WTC11 (cell line): ENCODE measurements at regions not wholly inside any gene's neighbourhood (a gene's known extent, or its start where the extent isn't known, plus 50 kb on each side); places are given as distances from the start of the nearest gene placed in this dataset.

Source experiments
- ATAC-seq: fragments of 200-7000 bp; cut with Tn5 transposase; 2 replicates; pipeline ENCODE4 v1.10.0; 2021; ENCODE audit warnings: mild to moderate bottlenecking, moderate library complexity
- CTCF ChIA-PET: fragments of 300-600 bp; sonication (Branson Sonifier 250); formaldehyde crosslinking; loops from one replicate; lab custom pipeline; 2021; ENCODE audit warnings: antibody characterized with exemption; lab: Charles Lee
- POLR2A ChIA-PET: fragments of 350-600 bp; sonication (Branson Sonifier 250); formaldehyde crosslinking; loops from one replicate; lab custom pipeline; 2021; ENCODE audit warnings: antibody characterized with exemption; lab: Charles Lee
- DNase-seq: peaks from one replicate; pipeline ENCODE4 v3.0.0; 2021; ENCODE audit warnings: low spot score
- H3K27ac Mint-ChIP-seq: 2 replicates; pipeline ENCODE4 v1.8.0; 2021; ENCODE audit warnings: mixed read lengths
- H3K27me3 Mint-ChIP-seq: 2 replicates; pipeline ENCODE4 v1.8.0; 2021; ENCODE audit warnings: low read depth, mild to moderate bottlenecking, moderate library complexity, mixed read lengths
- H3K36me3 Mint-ChIP-seq: 2 replicates; pipeline ENCODE4 v1.8.0; 2021; ENCODE audit warnings: mixed read lengths
- H3K4me1 Mint-ChIP-seq: 2 replicates; pipeline ENCODE4 v1.8.0; 2022; ENCODE audit warnings: mixed read lengths
- H3K4me3 Mint-ChIP-seq: 2 replicates; pipeline ENCODE4 v1.8.0; 2021; ENCODE audit warnings: mild to moderate bottlenecking, moderate library complexity, mixed read lengths
- H3K9me3 Mint-ChIP-seq: 2 replicates; pipeline ENCODE4 v1.8.0; 2021; ENCODE audit warnings: mixed read lengths
- ATF1 ChIP-seq: sonication (generic); formaldehyde crosslinking; IDR thresholded peaks from 2 replicates; pipeline ENCODE4 v1.8.1; 2023; ENCODE audit warnings: mild to moderate bottlenecking, moderate library complexity, missing genetic modification reagents
- ELF4 ChIP-seq: sonication (generic); formaldehyde crosslinking; IDR thresholded peaks from 2 replicates; pipeline ENCODE4 v1.8.1; 2022; ENCODE audit warnings: low read depth, mild to moderate bottlenecking, moderate library complexity, missing genetic modification reagents
- EMX1 ChIP-seq: fragments of 250-450 bp; sonication (Bioruptor Pico); IDR thresholded peaks from 2 replicates; pipeline ENCODE4 v1.8.0; 2021; ENCODE audit warnings: mild to moderate bottlenecking
- ETV6 ChIP-seq: sonication (generic); formaldehyde crosslinking; IDR thresholded peaks from 2 replicates; pipeline ENCODE4 v1.8.1; 2022; ENCODE audit warnings: mild to moderate bottlenecking, missing genetic modification reagents
- GRHL2 ChIP-seq: fragments of 250-450 bp; sonication (Bioruptor Pico); IDR thresholded peaks from 2 replicates; pipeline ENCODE4 v1.8.0; 2022; ENCODE audit warnings: mild to moderate bottlenecking, moderate library complexity; ENCODE audit not compliant: insufficient replicate concordance, severe bottlenecking
- GTF2I ChIP-seq: fragments of 250-450 bp; sonication (Bioruptor Pico); conservative IDR thresholded peaks from 2 replicates; pipeline ENCODE4 v1.4.0; 2021; ENCODE audit warnings: mild to moderate bottlenecking
- HMGA2 ChIP-seq: fragments of 250-450 bp; sonication (Bioruptor Pico); IDR thresholded peaks from 2 replicates; pipeline ENCODE4 v1.4.0; 2021; ENCODE audit warnings: mild to moderate bottlenecking, moderate library complexity
- JUN ChIP-seq: sonication (generic); formaldehyde crosslinking; IDR thresholded peaks from 2 replicates; pipeline ENCODE4 v1.8.0; 2023; ENCODE audit warnings: mild to moderate bottlenecking, missing genetic modification reagents
- MAX ChIP-seq: sonication (generic); formaldehyde crosslinking; IDR thresholded peaks from 2 replicates; pipeline ENCODE4 v1.8.0; 2022; ENCODE audit warnings: mild to moderate bottlenecking, missing genetic modification reagents
- MYBL2 ChIP-seq: sonication (generic); formaldehyde crosslinking; IDR thresholded peaks from 2 replicates; pipeline ENCODE4 v1.8.1; 2023; ENCODE audit warnings: mild to moderate bottlenecking, moderate library complexity, missing genetic modification reagents
- NFYB ChIP-seq: sonication (generic); formaldehyde crosslinking; conservative IDR thresholded peaks from 2 replicates; pipeline ENCODE4 v1.8.0; 2022; ENCODE audit warnings: low read depth, missing genetic modification reagents
- OVOL2 ChIP-seq: fragments of 250-450 bp; sonication (Bioruptor Pico); IDR thresholded peaks from 2 replicates; pipeline ENCODE4 v1.9.0; 2021; ENCODE audit warnings: mild to moderate bottlenecking, borderline replicate concordance
- RORB ChIP-seq: fragments of 250-450 bp; sonication (Bioruptor Pico); IDR thresholded peaks from 2 replicates; pipeline ENCODE4 v1.9.0; 2021; ENCODE audit warnings: mild to moderate bottlenecking
- SMAD4 ChIP-seq: sonication (generic); formaldehyde crosslinking; IDR thresholded peaks from 2 replicates; pipeline ENCODE4 v1.8.0; 2022; ENCODE audit warnings: mild to moderate bottlenecking, missing genetic modification reagents
- TEAD4 ChIP-seq: sonication (generic); formaldehyde crosslinking; IDR thresholded peaks from 2 replicates; pipeline ENCODE4 v1.8.0; 2022; ENCODE audit warnings: mild to moderate bottlenecking, missing genetic modification reagents
- TP53 ChIP-seq: sonication (generic); formaldehyde crosslinking; IDR thresholded peaks from 2 replicates; pipeline ENCODE4 v1.8.1; 2023; ENCODE audit warnings: mild to moderate bottlenecking, missing genetic modification reagents
- USF2 ChIP-seq: sonication (generic); formaldehyde crosslinking; IDR thresholded peaks from 2 replicates; pipeline ENCODE4 v1.8.1; 2023; ENCODE audit warnings: mild to moderate bottlenecking, missing genetic modification reagents, moderate library complexity
- ZNF232 ChIP-seq: sonication (generic); formaldehyde crosslinking; IDR thresholded peaks from 2 replicates; pipeline ENCODE4 v1.8.0; 2022; ENCODE audit warnings: mild to moderate bottlenecking, missing genetic modification reagents
- ZNF263 ChIP-seq: sonication (generic); formaldehyde crosslinking; IDR thresholded peaks from 2 replicates; pipeline ENCODE4 v1.8.1; 2022; ENCODE audit warnings: low read depth, mild to moderate bottlenecking, moderate library complexity, missing genetic modification reagents
- ZNF317 ChIP-seq: sonication (generic); formaldehyde crosslinking; IDR thresholded peaks from 2 replicates; pipeline ENCODE4 v1.8.1; 2023; ENCODE audit warnings: low read depth, mild to moderate bottlenecking, moderate library complexity, missing genetic modification reagents, borderline replicate concordance
- ZNF396 ChIP-seq: fragments of 250-450 bp; sonication (Bioruptor Pico); IDR thresholded peaks from 2 replicates; pipeline ENCODE4 v1.8.0; 2021; ENCODE audit warnings: mild to moderate bottlenecking, moderate library complexity, borderline replicate concordance
- ZNF423 ChIP-seq: fragments of 250-450 bp; sonication (Bioruptor Pico); IDR thresholded peaks from 2 replicates; pipeline ENCODE4 v2.1.2; 2022; ENCODE audit warnings: mild to moderate bottlenecking, moderate library complexity
- TF ChIP-seq, protein P1 (sequence below): fragments of 200-600 bp; IDR thresholded peaks from 2 replicates; pipeline ENCODE4 v1.8.0; 2022; ENCODE audit warnings: antibody characterized with exemption
- TF ChIP-seq, protein P2 (sequence below): sonication (generic); formaldehyde crosslinking; IDR thresholded peaks from 2 replicates; pipeline ENCODE4 v1.8.0; 2023; ENCODE audit warnings: missing genetic modification reagents
- TF ChIP-seq, protein P3 (sequence below): sonication (generic); formaldehyde crosslinking; IDR thresholded peaks from 2 replicates; pipeline ENCODE4 v1.8.0; 2023; ENCODE audit warnings: missing genetic modification reagents, mild to moderate bottlenecking, borderline replicate concordance

DNA sequence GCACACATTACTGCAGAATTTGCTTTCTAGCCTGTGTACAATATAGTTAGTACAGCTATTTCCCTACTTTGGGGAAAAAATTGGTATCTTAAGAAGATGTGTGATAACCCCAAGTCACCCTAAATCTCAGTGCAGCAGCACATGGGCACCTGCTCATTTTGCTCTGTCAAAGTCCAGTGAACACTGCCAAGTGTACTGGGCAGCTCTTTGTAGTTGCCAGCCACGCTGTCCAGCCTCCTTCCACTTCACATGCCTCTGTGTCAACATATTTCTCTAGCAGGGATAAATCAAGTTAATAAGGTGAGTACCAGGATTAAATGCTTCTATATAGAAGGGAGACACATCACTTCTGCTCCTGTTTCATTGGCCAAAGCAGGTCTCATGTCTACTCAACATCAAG, 87.1 kb upstream of the CDC14C start:
- CTCF ChIA-PET, result no interaction called here
- Mint-ChIP-seq H3K27ac (no peak overlapping the region), H3K4me1 (no peaks in the 10 kb centered on the region), H3K4me3 (no peak overlapping the region), H3K27me3 (no peaks in the 10 kb centered on the region), H3K9me3 (peaks cover 7% of the 10 kb centered on the region), H3K36me3 (no peaks in the 10 kb centered on the region)
- TF ChIP-seq RORB, result no peak
- no peak for TF ChIP-seq TP53 (CRISPR knock-in tag)
- no peak for TF ChIP-seq GTF2I (CRISPR knock-in tag)
- no peak for TF ChIP-seq ZNF423 (CRISPR knock-in tag)
- TF ChIP-seq, protein P1, sequence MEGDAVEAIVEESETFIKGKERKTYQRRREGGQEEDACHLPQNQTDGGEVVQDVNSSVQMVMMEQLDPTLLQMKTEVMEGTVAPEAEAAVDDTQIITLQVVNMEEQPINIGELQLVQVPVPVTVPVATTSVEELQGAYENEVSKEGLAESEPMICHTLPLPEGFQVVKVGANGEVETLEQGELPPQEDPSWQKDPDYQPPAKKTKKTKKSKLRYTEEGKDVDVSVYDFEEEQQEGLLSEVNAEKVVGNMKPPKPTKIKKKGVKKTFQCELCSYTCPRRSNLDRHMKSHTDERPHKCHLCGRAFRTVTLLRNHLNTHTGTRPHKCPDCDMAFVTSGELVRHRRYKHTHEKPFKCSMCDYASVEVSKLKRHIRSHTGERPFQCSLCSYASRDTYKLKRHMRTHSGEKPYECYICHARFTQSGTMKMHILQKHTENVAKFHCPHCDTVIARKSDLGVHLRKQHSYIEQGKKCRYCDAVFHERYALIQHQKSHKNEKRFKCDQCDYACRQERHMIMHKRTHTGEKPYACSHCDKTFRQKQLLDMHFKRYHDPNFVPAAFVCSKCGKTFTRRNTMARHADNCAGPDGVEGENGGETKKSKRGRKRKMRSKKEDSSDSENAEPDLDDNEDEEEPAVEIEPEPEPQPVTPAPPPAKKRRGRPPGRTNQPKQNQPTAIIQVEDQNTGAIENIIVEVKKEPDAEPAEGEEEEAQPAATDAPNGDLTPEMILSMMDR, result no peak
- no peak for TF ChIP-seq JUN
- TF ChIP-seq OVOL2 (CRISPR knock-in tag), result no peak
- TF ChIP-seq ELF4 (CRISPR knock-in tag), result no peak
- DNase-seq (no peak), ATAC-seq (no peak)
- POLR2A ChIA-PET, result no interaction called here

DNA sequence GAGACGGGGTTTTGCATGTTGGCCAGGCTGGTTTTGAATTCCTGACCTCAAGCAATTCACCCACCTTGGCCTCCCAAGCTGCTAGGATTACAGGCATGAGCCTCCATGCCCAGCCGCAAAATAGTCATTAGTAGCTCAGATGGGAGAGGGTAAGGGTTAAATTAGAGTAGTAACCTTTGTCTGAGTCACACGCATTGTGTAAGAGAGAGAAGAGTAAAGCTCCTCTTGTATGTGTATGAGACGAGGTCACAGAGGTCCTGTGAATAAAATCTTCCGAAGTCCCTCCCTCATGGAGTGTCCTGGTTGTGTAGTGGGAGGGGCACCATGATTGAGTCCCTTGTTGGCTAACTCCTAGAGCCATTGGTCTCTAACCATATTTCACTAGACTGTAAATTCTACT, 85.2 kb upstream of the CDC14C start:
- Mint-ChIP-seq H3K36me3 (no peaks in the 10 kb centered on the region), H3K4me1 (no peaks in the 10 kb centered on the region), H3K9me3 (peaks cover 11% of the 10 kb centered on the region), H3K27ac (no peak overlapping the region), H3K27me3 (no peaks in the 10 kb centered on the region), H3K4me3 (no peak overlapping the region)
- CTCF ChIA-PET, result no interaction called here
- POLR2A ChIA-PET, result no interaction called here
- no peak for DNase-seq
- ATAC-seq, result no peak
- TF ChIP-seq TEAD4 (CRISPR knock-in tag), result no peak
- TF ChIP-seq SMAD4 (CRISPR knock-in tag), result no peak
- TF ChIP-seq EMX1 (CRISPR knock-in tag), result no peak
- TF ChIP-seq JUN, result no peak
- no peak for TF ChIP-seq USF2 (CRISPR knock-in tag)
- no peak for TF ChIP-seq ZNF317 (CRISPR knock-in tag)
- no peak for TF ChIP-seq ZNF263 (CRISPR knock-in tag)
- TF ChIP-seq MAX (CRISPR knock-in tag), result no peak
- TF ChIP-seq ATF1, result no peak

- CTCF ChIA-PET, result no interaction called here
- TF ChIP-seq, protein P2, sequence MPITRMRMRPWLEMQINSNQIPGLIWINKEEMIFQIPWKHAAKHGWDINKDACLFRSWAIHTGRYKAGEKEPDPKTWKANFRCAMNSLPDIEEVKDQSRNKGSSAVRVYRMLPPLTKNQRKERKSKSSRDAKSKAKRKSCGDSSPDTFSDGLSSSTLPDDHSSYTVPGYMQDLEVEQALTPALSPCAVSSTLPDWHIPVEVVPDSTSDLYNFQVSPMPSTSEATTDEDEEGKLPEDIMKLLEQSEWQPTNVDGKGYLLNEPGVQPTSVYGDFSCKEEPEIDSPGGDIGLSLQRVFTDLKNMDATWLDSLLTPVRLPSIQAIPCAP (CRISPR knock-in tag), result no peak
- TF ChIP-seq, protein P3, sequence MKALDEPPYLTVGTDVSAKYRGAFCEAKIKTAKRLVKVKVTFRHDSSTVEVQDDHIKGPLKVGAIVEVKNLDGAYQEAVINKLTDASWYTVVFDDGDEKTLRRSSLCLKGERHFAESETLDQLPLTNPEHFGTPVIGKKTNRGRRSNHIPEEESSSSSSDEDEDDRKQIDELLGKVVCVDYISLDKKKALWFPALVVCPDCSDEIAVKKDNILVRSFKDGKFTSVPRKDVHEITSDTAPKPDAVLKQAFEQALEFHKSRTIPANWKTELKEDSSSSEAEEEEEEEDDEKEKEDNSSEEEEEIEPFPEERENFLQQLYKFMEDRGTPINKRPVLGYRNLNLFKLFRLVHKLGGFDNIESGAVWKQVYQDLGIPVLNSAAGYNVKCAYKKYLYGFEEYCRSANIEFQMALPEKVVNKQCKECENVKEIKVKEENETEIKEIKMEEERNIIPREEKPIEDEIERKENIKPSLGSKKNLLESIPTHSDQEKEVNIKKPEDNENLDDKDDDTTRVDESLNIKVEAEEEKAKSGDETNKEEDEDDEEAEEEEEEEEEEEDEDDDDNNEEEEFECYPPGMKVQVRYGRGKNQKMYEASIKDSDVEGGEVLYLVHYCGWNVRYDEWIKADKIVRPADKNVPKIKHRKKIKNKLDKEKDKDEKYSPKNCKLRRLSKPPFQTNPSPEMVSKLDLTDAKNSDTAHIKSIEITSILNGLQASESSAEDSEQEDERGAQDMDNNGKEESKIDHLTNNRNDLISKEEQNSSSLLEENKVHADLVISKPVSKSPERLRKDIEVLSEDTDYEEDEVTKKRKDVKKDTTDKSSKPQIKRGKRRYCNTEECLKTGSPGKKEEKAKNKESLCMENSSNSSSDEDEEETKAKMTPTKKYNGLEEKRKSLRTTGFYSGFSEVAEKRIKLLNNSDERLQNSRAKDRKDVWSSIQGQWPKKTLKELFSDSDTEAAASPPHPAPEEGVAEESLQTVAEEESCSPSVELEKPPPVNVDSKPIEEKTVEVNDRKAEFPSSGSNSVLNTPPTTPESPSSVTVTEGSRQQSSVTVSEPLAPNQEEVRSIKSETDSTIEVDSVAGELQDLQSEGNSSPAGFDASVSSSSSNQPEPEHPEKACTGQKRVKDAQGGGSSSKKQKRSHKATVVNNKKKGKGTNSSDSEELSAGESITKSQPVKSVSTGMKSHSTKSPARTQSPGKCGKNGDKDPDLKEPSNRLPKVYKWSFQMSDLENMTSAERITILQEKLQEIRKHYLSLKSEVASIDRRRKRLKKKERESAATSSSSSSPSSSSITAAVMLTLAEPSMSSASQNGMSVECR, result no peak
- TF ChIP-seq ZNF396 (CRISPR knock-in tag), result no peak
- TF ChIP-seq ZNF423 (CRISPR knock-in tag), result no peak
- no peak for TF ChIP-seq ETV6 (CRISPR knock-in tag)
- no peak for TF ChIP-seq ZNF232 (CRISPR knock-in tag)
- no peak for TF ChIP-seq RORB
- TF ChIP-seq NFYB (CRISPR knock-in tag), result no peak
- no peak for TF ChIP-seq HMGA2
- TF ChIP-seq MYBL2 (CRISPR knock-in tag), result no peak
- no peak for TF ChIP-seq GRHL2
- no peak for TF ChIP-seq SMAD4 (CRISPR knock-in tag)
- TF ChIP-seq ZNF317 (CRISPR knock-in tag), result no peak
- TF ChIP-seq, all 79 proteins: peak for 0
- no peaks in the 10 kb centered on the region for H3K27me3 Mint-ChIP-seq
- peaks cover 12% of the 10 kb centered on the region for H3K36me3 Mint-ChIP-seq
- H3K27ac Mint-ChIP-seq, result no peak overlapping the region
- no peaks in the 10 kb centered on the region for H3K4me1 Mint-ChIP-seq
- peaks cover 17% of the 10 kb centered on the region for H3K9me3 Mint-ChIP-seq
- no peak for ATAC-seq
- POLR2A ChIA-PET, result no interaction called here
- no peak overlapping the region for H3K4me3 Mint-ChIP-seq
- no peak for DNase-seq
These were observed 82.6 kb upstream of the CDC14C start for GRCh38 chr7:48841739-48842138.
